ENCODE measurements at regions not wholly inside any gene's neighbourhood (a gene's known extent, or its start where the extent isn't known, plus 50 kb on each side); places are given as distances from the start of the nearest gene placed in this dataset.

GRCh38 chr1:4854367-4854766 is 200.0 kb downstream of the AJAP1 start:
- Histone ChIP-seq H3K4me1 (ENCODE audit: control insufficient read depth in 1 of 2, insufficient read depth in 2 of 2, low read length in 2 of 2) (no peaks in the 10 kb centered on the region), H3K4me3 (replicated peaks in 1 of 3; ENCODE audit: low read depth in 2 of 3, low read length in 3 of 3) (no peak overlapping the region), H3K4me2 (replicated peaks; ENCODE audit: extremely low read depth, low read length, poor library complexity, severe bottlenecking) (no peak overlapping the region), H3K9me3 (replicated peaks in 1 of 2; ENCODE audit: control insufficient read depth in 1 of 2, insufficient read depth in 1 of 2, low read length in 2 of 2) (peaks cover 0 to 2% of the 10 kb centered on the region in 2 donors), H2AFZ (ENCODE audit: insufficient read depth, low read depth, low read length, poor library complexity, severe bottlenecking) (no peak overlapping the region), H4K20me1 (ENCODE audit: insufficient read depth, low read length) (no peaks in the 10 kb centered on the region), H3K9ac (ENCODE audit: insufficient read depth, low read length, poor library complexity, severe bottlenecking) (no peak overlapping the region), H3K27ac (ENCODE audit: low read depth in 1 of 2, low read length in 2 of 2) (no peak overlapping the region), H3K79me2 (ENCODE audit: insufficient read depth, low read length) (no peaks in the 10 kb centered on the region), H3K27me3 (ENCODE audit: control insufficient read depth in 2 of 2, insufficient read depth in 2 of 2, low read length in 2 of 2) (no peaks in the 10 kb centered on the region), H3K36me3 (replicated peaks in 1 of 2; ENCODE audit: control insufficient read depth in 1 of 2, insufficient read depth in 2 of 2, low read length in 2 of 2) (no peaks in the 10 kb centered on the region)
- peaks cover 0 to 2% (median 1%) of the 10 kb centered on the region in 3 donors for H3K27me3 Mint-ChIP-seq (ENCODE audit: low read depth in 3 of 3)
- H3K4me1 Mint-ChIP-seq: no peaks in the 10 kb centered on the region
- DNase-seq: no peak
- H3K27ac Mint-ChIP-seq: no peak overlapping the region
- intact Hi-C loops (cut with micrococcal nuclease): no loop called here
- TF ChIP-seq CTCF (IDR thresholded peaks at IDR 0.05): no peak
- 86% methylated on average over 5 of the region's 8 CpGs for WGBS (ENCODE audit: insufficient coverage)
- H3K36me3 Mint-ChIP-seq: no peaks in the 10 kb centered on the region
- no peak overlapping the region for H3K4me3 Mint-ChIP-seq
- peaks cover 2 to 9% (median 3%) of the 10 kb centered on the region in 7 donors for H3K9me3 Mint-ChIP-seq

- WGBS (ENCODE audit: insufficient coverage): 100% methylated on average over 1 of the region's 5 CpGs
- Mint-ChIP-seq H3K9me3 (peaks cover 2 to 9% (median 3%) of the 10 kb centered on the region in 7 donors), H3K27me3 (ENCODE audit: low read depth in 3 of 3) (peaks cover 0 to 2% (median 0%) of the 10 kb centered on the region in 3 donors), H3K4me3 (no peak overlapping the region), H3K27ac (no peak overlapping the region), H3K4me1 (no peaks in the 10 kb centered on the region), H3K36me3 (no peaks in the 10 kb centered on the region)
- Histone ChIP-seq H4K20me1 (ENCODE audit: insufficient read depth, low read length) (no peaks in the 10 kb centered on the region), H3K27ac (ENCODE audit: low read depth in 1 of 2, low read length in 2 of 2) (no peak overlapping the region), H2AFZ (ENCODE audit: insufficient read depth, low read depth, low read length, poor library complexity, severe bottlenecking) (no peak overlapping the region), H3K4me3 (replicated peaks in 1 of 3; ENCODE audit: low read depth in 2 of 3, low read length in 3 of 3) (no peak overlapping the region), H3K9ac (ENCODE audit: insufficient read depth, low read length, poor library complexity, severe bottlenecking) (no peak overlapping the region), H3K36me3 (replicated peaks in 1 of 2; ENCODE audit: control insufficient read depth in 1 of 2, insufficient read depth in 2 of 2, low read length in 2 of 2) (no peaks in the 10 kb centered on the region), H3K79me2 (ENCODE audit: insufficient read depth, low read length) (no peaks in the 10 kb centered on the region), H3K27me3 (ENCODE audit: control insufficient read depth in 2 of 2, insufficient read depth in 2 of 2, low read length in 2 of 2) (no peaks in the 10 kb centered on the region), H3K9me3 (replicated peaks in 1 of 2; ENCODE audit: control insufficient read depth in 1 of 2, insufficient read depth in 1 of 2, low read length in 2 of 2) (peaks cover 0 to 2% of the 10 kb centered on the region in 2 donors), H3K4me2 (replicated peaks; ENCODE audit: extremely low read depth, low read length, poor library complexity, severe bottlenecking) (no peak overlapping the region), H3K4me1 (ENCODE audit: control insufficient read depth in 1 of 2, insufficient read depth in 2 of 2, low read length in 2 of 2) (no peaks in the 10 kb centered on the region)
- no peak for TF ChIP-seq CTCF (IDR thresholded peaks at IDR 0.05)
- intact Hi-C loops (cut with micrococcal nuclease): no loop called here
- no peak for DNase-seq
Observed at GRCh38 chr1:4853904-4854303, 199.5 kb downstream of the AJAP1 start.
